B cell (primary cell): ENCODE measurements at regions not wholly inside any gene's neighbourhood (a gene's known extent, or its start where the extent isn't known, plus 50 kb on each side); places are given as distances from the start of the nearest gene placed in this dataset.
"Not testable (repeated sequence)": the region's sequence is repeated elsewhere in the genome, so short reads cannot be mapped to it uniquely, and the experiment has no call there.

ENCODE experiments used
- CTCF ChIP-seq: fragments of 200-600 bp; IDR thresholded peaks from one replicate; pipeline ENCODE4 v1.8.0; 2022; ENCODE audit warnings: antibody characterized with exemption, mild to moderate bottlenecking
- EZH2 ChIP-seq: IDR thresholded peaks from 2 replicates; pipeline ENCODE4 v1.6.1; 2012; ENCODE audit warnings: borderline replicate concordance, low read depth, mild to moderate bottlenecking, moderate library complexity, low read length; ENCODE audit not compliant: insufficient read depth, poor library complexity, severe bottlenecking

GRCh38 chr7:75205367-75206085 lies 113.1 kb downstream of the GTF2IRD2B start:
- not testable (repeated sequence) for TF ChIP-seq CTCF, EZH2
